ENCODE measurements at regions not wholly inside any gene's neighbourhood (a gene's known extent, or its start where the extent isn't known, plus 50 kb on each side); places are given as distances from the start of the nearest gene placed in this dataset.

DNA sequence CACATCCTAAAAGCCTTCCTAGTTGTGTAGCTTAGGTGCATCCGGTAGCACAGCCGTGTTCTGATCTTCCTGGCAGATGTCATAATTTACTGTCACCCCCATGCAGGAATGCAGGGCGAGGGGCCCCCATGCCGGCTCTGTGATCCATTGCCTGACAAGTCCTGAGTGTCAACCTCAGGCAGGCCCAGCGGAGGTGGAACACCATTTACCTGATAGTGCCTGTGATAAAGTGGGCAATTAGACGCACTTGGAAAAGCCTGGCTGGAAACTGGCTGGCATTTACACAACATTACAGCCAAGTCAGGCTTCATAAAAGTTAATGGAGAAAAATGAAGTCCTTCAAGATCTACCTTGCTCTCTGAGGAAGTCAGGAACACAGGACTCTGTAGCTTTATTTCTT, 521.4 kb upstream of the JAG1 start:
- H3K27ac ChIP-seq (ENCODE audit: low read depth in 2 of 2, low read length in 1 of 2): peak overlapping the region in 1 of 2 experiments; percentile 82; a peak in 2 of 4 replicates
- no peaks in the 10 kb centered on the region for H3K36me3 ChIP-seq (replicated peaks in 1 of 2; ENCODE audit: control insufficient read depth in 1 of 2, insufficient read depth in 2 of 2, low read length in 1 of 2)
- TF ChIP-seq ELF1 (IDR thresholded peaks at IDR 0.05) (no peak), FOXM1 (IDR thresholded peaks at IDR 0.05; ENCODE audit: low read depth) (no peak), RXRA (IDR thresholded peaks at IDR 0.05; ENCODE audit: borderline replicate concordance, low read depth) (no peak), EZH2phosphoT487 (IDR thresholded peaks at IDR 0.05; ENCODE audit: borderline replicate concordance, low read depth) (no peak), NFIC (IDR thresholded peaks at IDR 0.05; ENCODE audit: borderline replicate concordance) (no peak), TAF1 (IDR thresholded peaks at IDR 0.05; ENCODE audit: borderline replicate concordance, low read depth, low read length) (no peak), NRF1 (IDR thresholded peaks at IDR 0.05; ENCODE audit: low read depth, low read length) (no peak), YY1 (IDR thresholded peaks at IDR 0.05; ENCODE audit: low read depth) (no peak), SMC3 (IDR thresholded peaks at IDR 0.05; ENCODE audit: low read depth, low read length) (no peak)
- TF ChIP-seq, protein P1, sequence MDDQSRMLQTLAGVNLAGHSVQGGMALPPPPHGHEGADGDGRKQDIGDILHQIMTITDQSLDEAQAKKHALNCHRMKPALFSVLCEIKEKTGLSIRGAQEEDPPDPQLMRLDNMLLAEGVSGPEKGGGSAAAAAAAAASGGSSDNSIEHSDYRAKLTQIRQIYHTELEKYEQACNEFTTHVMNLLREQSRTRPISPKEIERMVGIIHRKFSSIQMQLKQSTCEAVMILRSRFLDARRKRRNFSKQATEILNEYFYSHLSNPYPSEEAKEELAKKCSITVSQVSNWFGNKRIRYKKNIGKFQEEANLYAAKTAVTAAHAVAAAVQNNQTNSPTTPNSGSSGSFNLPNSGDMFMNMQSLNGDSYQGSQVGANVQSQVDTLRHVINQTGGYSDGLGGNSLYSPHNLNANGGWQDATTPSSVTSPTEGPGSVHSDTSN (IDR thresholded peaks at IDR 0.05): no peak
- TF ChIP-seq, protein P2, sequence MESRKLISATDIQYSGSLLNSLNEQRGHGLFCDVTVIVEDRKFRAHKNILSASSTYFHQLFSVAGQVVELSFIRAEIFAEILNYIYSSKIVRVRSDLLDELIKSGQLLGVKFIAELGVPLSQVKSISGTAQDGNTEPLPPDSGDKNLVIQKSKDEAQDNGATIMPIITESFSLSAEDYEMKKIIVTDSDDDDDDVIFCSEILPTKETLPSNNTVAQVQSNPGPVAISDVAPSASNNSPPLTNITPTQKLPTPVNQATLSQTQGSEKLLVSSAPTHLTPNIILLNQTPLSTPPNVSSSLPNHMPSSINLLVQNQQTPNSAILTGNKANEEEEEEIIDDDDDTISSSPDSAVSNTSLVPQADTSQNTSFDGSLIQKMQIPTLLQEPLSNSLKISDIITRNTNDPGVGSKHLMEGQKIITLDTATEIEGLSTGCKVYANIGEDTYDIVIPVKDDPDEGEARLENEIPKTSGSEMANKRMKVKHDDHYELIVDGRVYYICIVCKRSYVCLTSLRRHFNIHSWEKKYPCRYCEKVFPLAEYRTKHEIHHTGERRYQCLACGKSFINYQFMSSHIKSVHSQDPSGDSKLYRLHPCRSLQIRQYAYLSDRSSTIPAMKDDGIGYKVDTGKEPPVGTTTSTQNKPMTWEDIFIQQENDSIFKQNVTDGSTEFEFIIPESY (IDR thresholded peaks at IDR 0.05; ENCODE audit: borderline replicate concordance, low read depth): no peak
- TF ChIP-seq, protein P3, sequence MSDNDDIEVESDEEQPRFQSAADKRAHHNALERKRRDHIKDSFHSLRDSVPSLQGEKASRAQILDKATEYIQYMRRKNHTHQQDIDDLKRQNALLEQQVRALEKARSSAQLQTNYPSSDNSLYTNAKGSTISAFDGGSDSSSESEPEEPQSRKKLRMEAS (IDR thresholded peaks at IDR 0.05; ENCODE audit: low read depth): no peak
- TF ChIP-seq, protein P4, sequence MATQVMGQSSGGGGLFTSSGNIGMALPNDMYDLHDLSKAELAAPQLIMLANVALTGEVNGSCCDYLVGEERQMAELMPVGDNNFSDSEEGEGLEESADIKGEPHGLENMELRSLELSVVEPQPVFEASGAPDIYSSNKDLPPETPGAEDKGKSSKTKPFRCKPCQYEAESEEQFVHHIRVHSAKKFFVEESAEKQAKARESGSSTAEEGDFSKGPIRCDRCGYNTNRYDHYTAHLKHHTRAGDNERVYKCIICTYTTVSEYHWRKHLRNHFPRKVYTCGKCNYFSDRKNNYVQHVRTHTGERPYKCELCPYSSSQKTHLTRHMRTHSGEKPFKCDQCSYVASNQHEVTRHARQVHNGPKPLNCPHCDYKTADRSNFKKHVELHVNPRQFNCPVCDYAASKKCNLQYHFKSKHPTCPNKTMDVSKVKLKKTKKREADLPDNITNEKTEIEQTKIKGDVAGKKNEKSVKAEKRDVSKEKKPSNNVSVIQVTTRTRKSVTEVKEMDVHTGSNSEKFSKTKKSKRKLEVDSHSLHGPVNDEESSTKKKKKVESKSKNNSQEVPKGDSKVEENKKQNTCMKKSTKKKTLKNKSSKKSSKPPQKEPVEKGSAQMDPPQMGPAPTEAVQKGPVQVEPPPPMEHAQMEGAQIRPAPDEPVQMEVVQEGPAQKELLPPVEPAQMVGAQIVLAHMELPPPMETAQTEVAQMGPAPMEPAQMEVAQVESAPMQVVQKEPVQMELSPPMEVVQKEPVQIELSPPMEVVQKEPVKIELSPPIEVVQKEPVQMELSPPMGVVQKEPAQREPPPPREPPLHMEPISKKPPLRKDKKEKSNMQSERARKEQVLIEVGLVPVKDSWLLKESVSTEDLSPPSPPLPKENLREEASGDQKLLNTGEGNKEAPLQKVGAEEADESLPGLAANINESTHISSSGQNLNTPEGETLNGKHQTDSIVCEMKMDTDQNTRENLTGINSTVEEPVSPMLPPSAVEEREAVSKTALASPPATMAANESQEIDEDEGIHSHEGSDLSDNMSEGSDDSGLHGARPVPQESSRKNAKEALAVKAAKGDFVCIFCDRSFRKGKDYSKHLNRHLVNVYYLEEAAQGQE (IDR thresholded peaks at IDR 0.05; ENCODE audit: low read depth, low read length): no peak
- TF ChIP-seq, protein P5, sequence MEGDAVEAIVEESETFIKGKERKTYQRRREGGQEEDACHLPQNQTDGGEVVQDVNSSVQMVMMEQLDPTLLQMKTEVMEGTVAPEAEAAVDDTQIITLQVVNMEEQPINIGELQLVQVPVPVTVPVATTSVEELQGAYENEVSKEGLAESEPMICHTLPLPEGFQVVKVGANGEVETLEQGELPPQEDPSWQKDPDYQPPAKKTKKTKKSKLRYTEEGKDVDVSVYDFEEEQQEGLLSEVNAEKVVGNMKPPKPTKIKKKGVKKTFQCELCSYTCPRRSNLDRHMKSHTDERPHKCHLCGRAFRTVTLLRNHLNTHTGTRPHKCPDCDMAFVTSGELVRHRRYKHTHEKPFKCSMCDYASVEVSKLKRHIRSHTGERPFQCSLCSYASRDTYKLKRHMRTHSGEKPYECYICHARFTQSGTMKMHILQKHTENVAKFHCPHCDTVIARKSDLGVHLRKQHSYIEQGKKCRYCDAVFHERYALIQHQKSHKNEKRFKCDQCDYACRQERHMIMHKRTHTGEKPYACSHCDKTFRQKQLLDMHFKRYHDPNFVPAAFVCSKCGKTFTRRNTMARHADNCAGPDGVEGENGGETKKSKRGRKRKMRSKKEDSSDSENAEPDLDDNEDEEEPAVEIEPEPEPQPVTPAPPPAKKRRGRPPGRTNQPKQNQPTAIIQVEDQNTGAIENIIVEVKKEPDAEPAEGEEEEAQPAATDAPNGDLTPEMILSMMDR (IDR thresholded peaks at IDR 0.05): no peak
- WGBS (ENCODE audit: low lambda C conversion rate): 73% methylated on average over 5 of the region's 6 CpGs
- H3K4me1 ChIP-seq (ENCODE audit: control insufficient read depth in 1 of 2, insufficient read depth in 2 of 2, low read depth in 1 of 2, low read length in 1 of 2): peaks cover 0 to 16% of the 10 kb centered on the region in 2 experiments; a peak in 1 of 4 replicates
- H3K27me3 ChIP-seq (ENCODE audit: insufficient read depth): no peaks in the 10 kb centered on the region
- H2AFZ ChIP-seq (ENCODE audit: low read depth): peak overlapping the region; percentile 65; the same call in 1 of the 2 replicates
- no peaks in the 10 kb centered on the region for H3K9me3 ChIP-seq
- CTCF ChIA-PET: interaction anchor here (3.7 kb wide), 1 partner anchor 10 kb away, joined by 16 read pairs; no protein-coding TSS in a partner anchor
- no peak for DNase-seq
- peak overlapping the region; percentile 47; the same call in 1 of the 2 replicates for H3K9ac ChIP-seq
- H3K9me2 ChIP-seq: no peaks in the 10 kb centered on the region
- peaks cover 5% of the 10 kb centered on the region for H3F3A ChIP-seq (replicated peaks; ENCODE audit: insufficient read depth)
- no peaks in the 10 kb centered on the region for H4K20me1 ChIP-seq (ENCODE audit: insufficient read depth)
- H3K79me2 ChIP-seq (ENCODE audit: insufficient read depth): no peaks in the 10 kb centered on the region
- peak overlapping the region; percentile 58; the same call in 1 of the 2 replicates for H3K4me2 ChIP-seq
- POLR2A ChIA-PET: no interaction called here
- no peak overlapping the region for H3K4me3 ChIP-seq (ENCODE audit: low read depth in 2 of 2, low read length in 1 of 2)
